DOHH2 (cell line): ENCODE measurements at regions not wholly inside any gene's neighbourhood (a gene's known extent, or its start where the extent isn't known, plus 50 kb on each side); places are given as distances from the start of the nearest gene placed in this dataset.

Source experiments
- H3F3A ChIP-seq: fragments of 200-600 bp; sonication (generic), shearing (Covaris generic); 2 replicates; pipeline ENCODE4 v1.6.0; 2016; ENCODE audit warnings: antibody characterized with exemption, mild to moderate bottlenecking; ENCODE audit not compliant: control insufficient read depth, insufficient read depth
- H3K27ac ChIP-seq: fragments of 200-600 bp; sonication (generic); 2 replicates; pipeline ENCODE4 v1.5.1; 2014; ENCODE audit warnings: low read depth, mild to moderate bottlenecking, low read length, moderate library complexity
- H3K27me3 ChIP-seq: fragments of 200-600 bp; sonication (generic); 2 replicates; pipeline ENCODE4 v1.6.1; 2014; ENCODE audit warnings: mild to moderate bottlenecking, low read length, mixed read lengths; ENCODE audit not compliant: control insufficient read depth
- H3K36me3 ChIP-seq: fragments of 200-600 bp; sonication (generic); 2 replicates; pipeline ENCODE4 v1.6.1; 2014; ENCODE audit warnings: mild to moderate bottlenecking, low read length, moderate library complexity, mixed read lengths; ENCODE audit not compliant: control insufficient read depth
- H3K4me1 ChIP-seq: fragments of 200-600 bp; sonication (generic); 2 replicates; pipeline ENCODE4 v1.6.1; 2014; ENCODE audit warnings: mild to moderate bottlenecking, low read length, mixed read lengths; ENCODE audit not compliant: control insufficient read depth
- H3K4me2 ChIP-seq: fragments of 200-600 bp; sonication (generic); 2 replicates; pipeline ENCODE4 v1.6.0; 2014; ENCODE audit warnings: mild to moderate bottlenecking, low read length, moderate library complexity
- H3K4me3 ChIP-seq: fragments of 200-600 bp; sonication (generic); 2 replicates; pipeline ENCODE4 v1.5.1; 2014; ENCODE audit warnings: mild to moderate bottlenecking, low read length, mixed read lengths
- H3K79me2 ChIP-seq: fragments of 200-600 bp; sonication (generic); 2 replicates; pipeline ENCODE4 v1.6.1; 2014; ENCODE audit warnings: mild to moderate bottlenecking, low read length, mixed read lengths; ENCODE audit not compliant: control insufficient read depth
- H3K9me2 ChIP-seq: fragments of 200-600 bp; sonication (generic); replicated peaks from 2 replicates; pipeline ENCODE4 v1.6.1; 2014; ENCODE audit warnings: mild to moderate bottlenecking, low read length, mixed read lengths; ENCODE audit not compliant: control insufficient read depth
- H3K9me3 ChIP-seq: fragments of 200-600 bp; sonication (generic); 2 replicates; pipeline ENCODE4 v1.6.1; 2014; ENCODE audit warnings: antibody characterized with exemption, low read length, mixed read lengths; ENCODE audit not compliant: control insufficient read depth, insufficient read depth
- H4K20me1 ChIP-seq: fragments of 200-600 bp; sonication (generic); 2 replicates; pipeline ENCODE4 v1.6.0; 2014; ENCODE audit warnings: low read depth, mild to moderate bottlenecking, antibody characterized with exemption, low read length, moderate library complexity; ENCODE audit not compliant: control insufficient read depth, insufficient read depth
- EZH2phosphoT487 ChIP-seq: fragments of 200-600 bp; sonication (generic); IDR thresholded peaks from 2 replicates; pipeline ENCODE4 v1.6.1; 2017; ENCODE audit warnings: borderline replicate concordance, mild to moderate bottlenecking, antibody characterized with exemption, low read length, moderate library complexity, mixed read lengths
- TF ChIP-seq, protein P1 (sequence below): fragments of 200-600 bp; sonication (generic); IDR thresholded peaks from one replicate; pipeline ENCODE4 v1.5.1; 2014; ENCODE audit warnings: antibody characterized with exemption, mild to moderate bottlenecking, low read depth, low read length; ENCODE audit not compliant: poor library complexity, severe bottlenecking

DNA sequence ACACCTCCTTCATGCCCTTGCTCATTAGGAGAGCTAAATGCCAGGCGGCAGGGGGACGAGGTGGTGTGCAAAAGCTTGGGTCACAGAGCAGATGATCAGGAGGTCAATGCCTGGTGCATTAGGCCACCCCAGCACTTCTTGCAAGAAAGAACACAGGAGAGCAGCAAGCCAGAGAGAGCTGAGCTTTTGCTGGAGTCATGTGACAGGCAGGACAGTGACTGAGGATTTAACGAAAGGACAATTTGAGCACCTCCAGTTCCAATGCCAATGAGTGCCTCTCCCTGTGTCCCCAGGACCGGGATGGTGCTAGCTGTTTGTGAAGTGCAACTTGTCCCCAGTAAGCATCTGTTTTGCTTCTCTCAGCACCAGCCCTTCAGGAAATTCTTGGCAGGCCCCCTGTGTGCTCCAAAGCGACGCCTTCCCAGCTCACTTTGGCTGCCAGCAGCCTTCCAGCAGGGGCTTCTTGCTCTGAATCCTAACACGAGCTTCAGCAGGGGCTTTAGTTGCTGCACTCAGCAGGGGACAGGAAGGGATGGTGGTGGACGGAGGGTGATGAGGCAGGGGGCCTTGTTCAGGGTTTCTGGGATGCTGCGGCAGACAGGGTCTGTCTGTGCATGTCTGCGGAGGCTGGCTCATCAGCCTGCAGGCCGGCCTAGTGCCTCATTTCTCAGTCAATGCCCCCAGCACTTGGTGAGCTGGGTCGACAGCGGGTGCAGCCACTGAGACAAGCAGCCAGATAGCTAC lies 368.1 kb downstream of the RPS24 start:
- TF ChIP-seq, protein P1, sequence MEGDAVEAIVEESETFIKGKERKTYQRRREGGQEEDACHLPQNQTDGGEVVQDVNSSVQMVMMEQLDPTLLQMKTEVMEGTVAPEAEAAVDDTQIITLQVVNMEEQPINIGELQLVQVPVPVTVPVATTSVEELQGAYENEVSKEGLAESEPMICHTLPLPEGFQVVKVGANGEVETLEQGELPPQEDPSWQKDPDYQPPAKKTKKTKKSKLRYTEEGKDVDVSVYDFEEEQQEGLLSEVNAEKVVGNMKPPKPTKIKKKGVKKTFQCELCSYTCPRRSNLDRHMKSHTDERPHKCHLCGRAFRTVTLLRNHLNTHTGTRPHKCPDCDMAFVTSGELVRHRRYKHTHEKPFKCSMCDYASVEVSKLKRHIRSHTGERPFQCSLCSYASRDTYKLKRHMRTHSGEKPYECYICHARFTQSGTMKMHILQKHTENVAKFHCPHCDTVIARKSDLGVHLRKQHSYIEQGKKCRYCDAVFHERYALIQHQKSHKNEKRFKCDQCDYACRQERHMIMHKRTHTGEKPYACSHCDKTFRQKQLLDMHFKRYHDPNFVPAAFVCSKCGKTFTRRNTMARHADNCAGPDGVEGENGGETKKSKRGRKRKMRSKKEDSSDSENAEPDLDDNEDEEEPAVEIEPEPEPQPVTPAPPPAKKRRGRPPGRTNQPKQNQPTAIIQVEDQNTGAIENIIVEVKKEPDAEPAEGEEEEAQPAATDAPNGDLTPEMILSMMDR, result no peak
- TF ChIP-seq EZH2phosphoT487, result no peak

DNA sequence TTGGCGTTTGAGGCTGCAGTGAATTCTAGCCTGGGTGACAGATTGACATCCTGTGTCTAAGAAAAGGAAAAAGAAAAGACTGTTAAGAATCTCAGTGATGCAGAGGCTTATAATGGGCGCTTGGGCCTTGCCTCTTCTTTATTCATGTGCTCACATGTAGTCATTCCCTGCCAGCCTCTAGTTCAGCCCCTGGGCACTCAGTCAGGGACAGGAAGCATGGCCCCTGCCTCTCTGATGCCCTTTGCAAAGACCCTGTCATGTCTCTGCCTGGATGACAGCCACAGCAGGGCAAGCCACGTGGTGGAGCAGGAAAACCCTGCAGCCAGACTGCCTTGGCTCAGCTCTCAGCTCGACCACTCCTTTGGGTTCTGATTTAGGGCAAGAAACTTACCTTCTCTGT lies 368.9 kb downstream of the RPS24 start:
- Histone ChIP-seq H4K20me1 (no peaks in the 10 kb centered on the region), H3K9me2 (no peaks in the 10 kb centered on the region), H3K4me2 (no peak overlapping the region), H3K27me3 (peaks cover 4% of the 10 kb centered on the region; the same call in 1 of the 2 replicates), H3F3A (no peaks in the 10 kb centered on the region), H3K9me3 (no peaks in the 10 kb centered on the region), H3K79me2 (no peaks in the 10 kb centered on the region), H3K4me1 (no peaks in the 10 kb centered on the region), H3K27ac (no peak overlapping the region), H3K36me3 (no peaks in the 10 kb centered on the region), H3K4me3 (no peak overlapping the region)
- TF ChIP-seq EZH2phosphoT487, result no peak
- TF ChIP-seq, protein P1, result no peak

More for the DNA sequence above, 368.1 kb downstream of the RPS24 start:
- H3F3A ChIP-seq, result no peaks in the 10 kb centered on the region
- no peak overlapping the region for H3K4me3 ChIP-seq
- H3K4me2 ChIP-seq, result no peak overlapping the region
- H3K27ac ChIP-seq, result no peak overlapping the region
- H3K4me1 ChIP-seq, result no peaks in the 10 kb centered on the region
- H3K27me3 ChIP-seq, result no peaks in the 10 kb centered on the region
- H3K79me2 ChIP-seq, result no peaks in the 10 kb centered on the region
- H4K20me1 ChIP-seq, result no peaks in the 10 kb centered on the region
- no peaks in the 10 kb centered on the region for H3K9me2 ChIP-seq
- H3K36me3 ChIP-seq, result no peaks in the 10 kb centered on the region
- H3K9me3 ChIP-seq, result no peaks in the 10 kb centered on the region

DNA sequence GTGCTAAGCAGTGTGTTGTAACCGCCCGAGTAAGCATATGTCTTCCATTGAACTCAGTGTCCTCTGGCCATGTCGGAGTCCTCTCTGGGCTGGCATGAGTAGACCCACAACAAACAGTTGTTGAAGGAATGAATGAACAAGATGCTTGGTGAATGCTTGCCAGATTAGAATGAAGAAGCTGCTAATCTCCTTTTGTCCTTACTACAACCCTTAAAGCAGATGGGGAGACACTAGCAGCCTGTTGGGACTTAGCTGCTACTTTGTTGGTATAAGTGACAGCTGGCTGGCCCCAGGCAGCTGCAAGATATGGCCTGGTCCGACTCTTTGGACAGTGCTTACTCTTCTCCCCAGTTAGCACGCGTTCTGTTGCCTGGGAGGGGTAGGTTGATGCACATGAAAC lies 370.1 kb downstream of the RPS24 start:
- Histone ChIP-seq H3F3A (no peaks in the 10 kb centered on the region), H3K27me3 (peaks cover 10% of the 10 kb centered on the region; the same call in 1 of the 2 replicates), H3K36me3 (no peaks in the 10 kb centered on the region), H3K4me3 (no peak overlapping the region), H3K9me3 (no peaks in the 10 kb centered on the region), H3K4me2 (no peak overlapping the region), H4K20me1 (no peaks in the 10 kb centered on the region), H3K27ac (no peak overlapping the region), H3K4me1 (no peaks in the 10 kb centered on the region), H3K79me2 (no peaks in the 10 kb centered on the region), H3K9me2 (no peaks in the 10 kb centered on the region)
- TF ChIP-seq EZH2phosphoT487, result no peak
- TF ChIP-seq, protein P1, result no peak
